ENCODE measurements at regions not wholly inside any gene's neighbourhood (a gene's known extent, or its start where the extent isn't known, plus 50 kb on each side); places are given as distances from the start of the nearest gene placed in this dataset.
A peak's percentile ranks its signal among the peaks of the same experiment; 100 is the strongest.

- intact Hi-C loops (cut with DNase I, micrococcal nuclease): no loop called here
- no peak for ATAC-seq
- Histone ChIP-seq H3K36me3 (ENCODE audit: low read depth) (no peaks in the 10 kb centered on the region), H3K4me3 (no peak overlapping the region), H3K4me1 (ENCODE audit: low read depth) (no peaks in the 10 kb centered on the region), H3K9me3 (no peaks in the 10 kb centered on the region)
- TF ChIP-seq, protein P1, sequence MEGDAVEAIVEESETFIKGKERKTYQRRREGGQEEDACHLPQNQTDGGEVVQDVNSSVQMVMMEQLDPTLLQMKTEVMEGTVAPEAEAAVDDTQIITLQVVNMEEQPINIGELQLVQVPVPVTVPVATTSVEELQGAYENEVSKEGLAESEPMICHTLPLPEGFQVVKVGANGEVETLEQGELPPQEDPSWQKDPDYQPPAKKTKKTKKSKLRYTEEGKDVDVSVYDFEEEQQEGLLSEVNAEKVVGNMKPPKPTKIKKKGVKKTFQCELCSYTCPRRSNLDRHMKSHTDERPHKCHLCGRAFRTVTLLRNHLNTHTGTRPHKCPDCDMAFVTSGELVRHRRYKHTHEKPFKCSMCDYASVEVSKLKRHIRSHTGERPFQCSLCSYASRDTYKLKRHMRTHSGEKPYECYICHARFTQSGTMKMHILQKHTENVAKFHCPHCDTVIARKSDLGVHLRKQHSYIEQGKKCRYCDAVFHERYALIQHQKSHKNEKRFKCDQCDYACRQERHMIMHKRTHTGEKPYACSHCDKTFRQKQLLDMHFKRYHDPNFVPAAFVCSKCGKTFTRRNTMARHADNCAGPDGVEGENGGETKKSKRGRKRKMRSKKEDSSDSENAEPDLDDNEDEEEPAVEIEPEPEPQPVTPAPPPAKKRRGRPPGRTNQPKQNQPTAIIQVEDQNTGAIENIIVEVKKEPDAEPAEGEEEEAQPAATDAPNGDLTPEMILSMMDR (IDR thresholded peaks at IDR 0.05): no peak
- DNase-seq: peak in 2 of 3 donors; percentile 3 to 33
These were observed 88.8 kb downstream of the YTHDF1 start for GRCh38 chr20:63126876-63127699.

- H3K9me3 ChIP-seq: no peaks in the 10 kb centered on the region
- TF ChIP-seq, protein P1 (IDR thresholded peaks at IDR 0.05): no peak
- no peaks in the 10 kb centered on the region for H3K36me3 ChIP-seq (ENCODE audit: low read depth)
- no peaks in the 10 kb centered on the region for H3K4me1 ChIP-seq (ENCODE audit: low read depth)
- no peak overlapping the region for H3K4me3 ChIP-seq
- ATAC-seq: no peak
- DNase-seq: peak in 2 of 3 donors; percentile 4 to 25
- intact Hi-C loops (cut with DNase I, micrococcal nuclease): no loop called here
These were observed 89.9 kb downstream of the YTHDF1 start for GRCh38 chr20:63125838-63126601.

DNA sequence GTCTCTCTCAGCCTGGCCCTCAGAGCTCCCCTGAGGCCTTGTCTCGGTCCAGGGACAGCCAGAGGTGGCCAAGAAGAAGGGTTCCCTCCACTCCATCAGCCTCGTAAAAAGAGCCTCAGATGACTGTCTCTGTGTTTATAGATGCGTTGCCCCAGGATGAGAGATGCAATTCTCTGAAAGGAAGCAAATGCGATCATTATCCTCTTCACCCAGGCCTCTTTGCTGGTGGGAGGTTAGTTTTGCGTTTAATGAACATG lies 90.4 kb downstream of the YTHDF1 start:
- H3K36me3 ChIP-seq (ENCODE audit: low read depth): no peaks in the 10 kb centered on the region
- H3K4me3 ChIP-seq: no peak overlapping the region
- intact Hi-C loops (cut with DNase I, micrococcal nuclease): no loop called here
- H3K4me1 ChIP-seq (ENCODE audit: low read depth): no peaks in the 10 kb centered on the region
- ATAC-seq (no peak), DNase-seq (no peak)
- H3K9me3 ChIP-seq: no peaks in the 10 kb centered on the region
- TF ChIP-seq, protein P1 (IDR thresholded peaks at IDR 0.05): no peak

GRCh38 chr20:63124782-63125580 lies 91.0 kb downstream of the YTHDF1 start:
- H3K36me3 ChIP-seq (ENCODE audit: low read depth): no peaks in the 10 kb centered on the region
- intact Hi-C loops (cut with DNase I, micrococcal nuclease): no loop called here
- H3K4me1 ChIP-seq (ENCODE audit: low read depth): no peaks in the 10 kb centered on the region
- TF ChIP-seq, protein P1 (IDR thresholded peaks at IDR 0.05): no peak
- no peak overlapping the region for H3K4me3 ChIP-seq
- ATAC-seq (no peak), DNase-seq (peak in 2 of 3 donors; percentile 3 to 25)
- H3K9me3 ChIP-seq: no peaks in the 10 kb centered on the region

- Histone ChIP-seq H3K9me3 (no peaks in the 10 kb centered on the region), H3K36me3 (ENCODE audit: low read depth) (no peaks in the 10 kb centered on the region), H3K4me3 (no peak overlapping the region), H3K4me1 (ENCODE audit: low read depth) (no peaks in the 10 kb centered on the region)
- no peak for ATAC-seq
- TF ChIP-seq, protein P1 (IDR thresholded peaks at IDR 0.05): no peak
- peak in 2 of 3 donors; percentile 15 to 33 for DNase-seq
- intact Hi-C loops (cut with DNase I, micrococcal nuclease): no loop called here
These were observed 91.7 kb downstream of the YTHDF1 start for GRCh38 chr20:63124092-63124781.
